ENCODE measurements at regions not wholly inside any gene's neighbourhood (a gene's known extent, or its start where the extent isn't known, plus 50 kb on each side); places are given as distances from the start of the nearest gene placed in this dataset.

DNA sequence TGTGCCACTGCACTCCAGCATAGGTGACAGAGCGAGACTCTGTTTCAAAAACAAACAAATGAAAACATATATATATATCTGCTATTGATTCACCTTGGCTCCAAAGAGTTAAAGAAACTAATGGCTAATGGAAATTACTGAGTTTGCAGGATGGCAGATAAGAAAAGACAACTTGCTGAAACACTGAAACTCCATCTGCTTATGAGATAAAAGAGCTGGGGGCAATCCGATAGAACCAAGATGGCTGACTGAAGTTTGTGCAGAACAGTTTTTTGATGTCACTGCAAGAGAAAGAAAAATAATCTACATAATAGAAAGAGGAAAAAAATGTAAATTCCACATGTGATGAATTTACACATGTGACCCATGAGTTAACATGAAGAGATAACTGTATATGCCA, 88.2 kb downstream of the LRATD1 start:
- no peak overlapping the region for H3K4me3 Mint-ChIP-seq (ENCODE audit: unreplicated experiment)
- Histone ChIP-seq H3K4me2 (ENCODE audit: low read length) (no peak overlapping the region), H3K4me3 (ENCODE audit: insufficient read depth, low read depth, low read length) (no peak overlapping the region), H3K79me2 (ENCODE audit: insufficient read depth, low read length) (no peaks in the 10 kb centered on the region), H3K36me3 (ENCODE audit: insufficient read depth, low read length) (no peaks in the 10 kb centered on the region), H2AFZ (ENCODE audit: low read depth, low read length) (no peak overlapping the region), H3K4me1 (ENCODE audit: insufficient read depth, low read length) (no peaks in the 10 kb centered on the region), H3K27ac (ENCODE audit: low read depth, low read length) (no peak overlapping the region), H3K27me3 (ENCODE audit: insufficient read depth, low read length) (no peaks in the 10 kb centered on the region), H3K9me3 (ENCODE audit: insufficient read depth, low read depth, low read length) (no peaks in the 10 kb centered on the region), H3K9ac (ENCODE audit: low read length) (no peak overlapping the region), H4K20me1 (ENCODE audit: insufficient read depth, low read length) (no peaks in the 10 kb centered on the region)
- DNase-seq (ENCODE audit: low read depth): no peak
- no peak overlapping the region for H3K27ac Mint-ChIP-seq (ENCODE audit: unreplicated experiment)
- TF ChIP-seq, protein P1, sequence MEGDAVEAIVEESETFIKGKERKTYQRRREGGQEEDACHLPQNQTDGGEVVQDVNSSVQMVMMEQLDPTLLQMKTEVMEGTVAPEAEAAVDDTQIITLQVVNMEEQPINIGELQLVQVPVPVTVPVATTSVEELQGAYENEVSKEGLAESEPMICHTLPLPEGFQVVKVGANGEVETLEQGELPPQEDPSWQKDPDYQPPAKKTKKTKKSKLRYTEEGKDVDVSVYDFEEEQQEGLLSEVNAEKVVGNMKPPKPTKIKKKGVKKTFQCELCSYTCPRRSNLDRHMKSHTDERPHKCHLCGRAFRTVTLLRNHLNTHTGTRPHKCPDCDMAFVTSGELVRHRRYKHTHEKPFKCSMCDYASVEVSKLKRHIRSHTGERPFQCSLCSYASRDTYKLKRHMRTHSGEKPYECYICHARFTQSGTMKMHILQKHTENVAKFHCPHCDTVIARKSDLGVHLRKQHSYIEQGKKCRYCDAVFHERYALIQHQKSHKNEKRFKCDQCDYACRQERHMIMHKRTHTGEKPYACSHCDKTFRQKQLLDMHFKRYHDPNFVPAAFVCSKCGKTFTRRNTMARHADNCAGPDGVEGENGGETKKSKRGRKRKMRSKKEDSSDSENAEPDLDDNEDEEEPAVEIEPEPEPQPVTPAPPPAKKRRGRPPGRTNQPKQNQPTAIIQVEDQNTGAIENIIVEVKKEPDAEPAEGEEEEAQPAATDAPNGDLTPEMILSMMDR (IDR thresholded peaks at IDR 0.05; ENCODE audit: insufficient read depth, low read depth, low read length): no peak
- TF ChIP-seq EZH2 (IDR thresholded peaks at IDR 0.05; ENCODE audit: insufficient read depth, low read length): no peak
- H3K36me3 Mint-ChIP-seq (ENCODE audit: low read depth, unreplicated experiment): no peaks in the 10 kb centered on the region
- no peaks in the 10 kb centered on the region for H3K4me1 Mint-ChIP-seq (ENCODE audit: low read depth, unreplicated experiment)
- H3K27me3 Mint-ChIP-seq (ENCODE audit: low read depth, unreplicated experiment): peaks cover 6% of the 10 kb centered on the region
- no peak for FAIRE-seq
- no peaks in the 10 kb centered on the region for H3K9me3 Mint-ChIP-seq (ENCODE audit: unreplicated experiment)

DNA sequence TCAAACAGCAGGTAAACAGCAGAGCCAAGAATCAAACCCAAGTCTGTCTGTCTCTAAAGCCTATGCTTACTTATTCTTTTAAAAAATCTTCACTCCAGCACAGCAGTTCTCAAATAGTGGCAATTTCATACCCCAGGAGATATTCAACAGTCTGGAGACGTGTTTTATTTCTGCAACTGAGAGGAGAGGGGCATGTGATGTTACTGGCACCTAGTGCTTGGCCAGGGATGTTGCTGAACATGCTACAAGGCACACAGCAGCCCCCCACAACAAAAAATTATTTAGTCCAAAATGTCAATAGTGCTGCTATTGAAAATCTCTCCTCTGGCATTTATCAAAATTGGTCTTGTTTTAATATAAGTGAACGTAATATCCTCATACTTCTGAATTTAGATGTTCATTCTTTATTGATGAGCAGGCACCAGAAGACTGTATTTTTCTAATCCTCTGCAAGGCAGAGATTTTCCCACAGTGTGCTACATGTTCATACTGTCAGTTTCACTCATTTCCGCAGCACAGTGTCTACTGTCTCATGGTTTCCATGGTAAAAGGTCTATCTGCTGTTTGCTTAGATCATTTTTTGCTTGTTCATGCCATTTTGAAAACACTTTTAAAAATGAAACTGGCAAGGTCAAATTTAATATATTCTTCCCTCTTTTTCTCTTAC, 90.5 kb downstream of the LRATD1 start:
- no peaks in the 10 kb centered on the region for H3K4me1 Mint-ChIP-seq (ENCODE audit: low read depth, unreplicated experiment)

GRCh38 chr2:14723684-14724083, 91.2 kb downstream of the LRATD1 start:
- Histone ChIP-seq H3K27ac (ENCODE audit: low read depth, low read length) (no peak overlapping the region), H3K36me3 (ENCODE audit: insufficient read depth, low read length) (no peaks in the 10 kb centered on the region), H2AFZ (ENCODE audit: low read depth, low read length) (no peak overlapping the region), H4K20me1 (ENCODE audit: insufficient read depth, low read length) (no peaks in the 10 kb centered on the region), H3K79me2 (ENCODE audit: insufficient read depth, low read length) (no peaks in the 10 kb centered on the region), H3K4me3 (ENCODE audit: insufficient read depth, low read depth, low read length) (no peak overlapping the region), H3K27me3 (ENCODE audit: insufficient read depth, low read length) (no peaks in the 10 kb centered on the region), H3K4me2 (ENCODE audit: low read length) (no peak overlapping the region), H3K9me3 (ENCODE audit: insufficient read depth, low read depth, low read length) (no peaks in the 10 kb centered on the region), H3K4me1 (ENCODE audit: insufficient read depth, low read length) (no peaks in the 10 kb centered on the region), H3K9ac (ENCODE audit: low read length) (no peak overlapping the region)
- no peak overlapping the region for H3K27ac Mint-ChIP-seq (ENCODE audit: unreplicated experiment)
- no peak for FAIRE-seq
- no peaks in the 10 kb centered on the region for H3K36me3 Mint-ChIP-seq (ENCODE audit: low read depth, unreplicated experiment)
- no peak for DNase-seq (ENCODE audit: low read depth)
- no peak overlapping the region for H3K4me3 Mint-ChIP-seq (ENCODE audit: unreplicated experiment)
- TF ChIP-seq, protein P1 (IDR thresholded peaks at IDR 0.05; ENCODE audit: insufficient read depth, low read depth, low read length): no peak
- TF ChIP-seq EZH2 (IDR thresholded peaks at IDR 0.05; ENCODE audit: insufficient read depth, low read length): no peak
- peaks cover 2% of the 10 kb centered on the region for H3K27me3 Mint-ChIP-seq (ENCODE audit: low read depth, unreplicated experiment)
- H3K9me3 Mint-ChIP-seq (ENCODE audit: unreplicated experiment): peaks cover 6% of the 10 kb centered on the region
- no peaks in the 10 kb centered on the region for H3K4me1 Mint-ChIP-seq (ENCODE audit: low read depth, unreplicated experiment)

More for the DNA sequence above, 90.5 kb downstream of the LRATD1 start:
- no peaks in the 10 kb centered on the region for H3K36me3 ChIP-seq (ENCODE audit: insufficient read depth, low read length)
- DNase-seq (ENCODE audit: low read depth) (no peak), FAIRE-seq (no peak)
- H3K4me2 ChIP-seq (ENCODE audit: low read length): no peak overlapping the region
- no peak overlapping the region for H3K9ac ChIP-seq (ENCODE audit: low read length)
- H3K79me2 ChIP-seq (ENCODE audit: insufficient read depth, low read length): no peaks in the 10 kb centered on the region
- H3K4me3 ChIP-seq (ENCODE audit: insufficient read depth, low read depth, low read length): no peak overlapping the region
- no peak overlapping the region for H2AFZ ChIP-seq (ENCODE audit: low read depth, low read length)
- Mint-ChIP-seq H3K9me3 (ENCODE audit: unreplicated experiment) (peaks cover under 1% of the 10 kb centered on the region), H3K4me3 (ENCODE audit: unreplicated experiment) (no peak overlapping the region), H3K27me3 (ENCODE audit: low read depth, unreplicated experiment) (peaks cover 2% of the 10 kb centered on the region), H3K27ac (ENCODE audit: unreplicated experiment) (no peak overlapping the region), H3K36me3 (ENCODE audit: low read depth, unreplicated experiment) (no peaks in the 10 kb centered on the region)
- no peaks in the 10 kb centered on the region for H3K4me1 ChIP-seq (ENCODE audit: insufficient read depth, low read length)
- no peak for TF ChIP-seq EZH2 (IDR thresholded peaks at IDR 0.05; ENCODE audit: insufficient read depth, low read length)
- TF ChIP-seq, protein P1 (IDR thresholded peaks at IDR 0.05; ENCODE audit: insufficient read depth, low read depth, low read length): no peak
- H3K27ac ChIP-seq (ENCODE audit: low read depth, low read length): no peak overlapping the region
- no peaks in the 10 kb centered on the region for H3K9me3 ChIP-seq (ENCODE audit: insufficient read depth, low read depth, low read length)
- no peaks in the 10 kb centered on the region for H3K27me3 ChIP-seq (ENCODE audit: insufficient read depth, low read length)
- no peaks in the 10 kb centered on the region for H4K20me1 ChIP-seq (ENCODE audit: insufficient read depth, low read length)
